Stimulated activated CD4-positive, alpha-beta T cell treated with anti-CD3 and anti-CD28 coated beads, TNF-alpha, amount 100 ng/mL, for 1 hour (primary cell): ENCODE measurements at regions not wholly inside any gene's neighbourhood (a gene's known extent, or its start where the extent isn't known, plus 50 kb on each side); places are given as distances from the start of the nearest gene placed in this dataset.

Source experiments
- DNase-seq, 3 donors: peaks; one replicate each; pipeline ENCODE4 v3.0.0-alpha.2; 2020; ENCODE audit warnings: low read depth in 3 of 3, low spot score in 1 of 3

DNA sequence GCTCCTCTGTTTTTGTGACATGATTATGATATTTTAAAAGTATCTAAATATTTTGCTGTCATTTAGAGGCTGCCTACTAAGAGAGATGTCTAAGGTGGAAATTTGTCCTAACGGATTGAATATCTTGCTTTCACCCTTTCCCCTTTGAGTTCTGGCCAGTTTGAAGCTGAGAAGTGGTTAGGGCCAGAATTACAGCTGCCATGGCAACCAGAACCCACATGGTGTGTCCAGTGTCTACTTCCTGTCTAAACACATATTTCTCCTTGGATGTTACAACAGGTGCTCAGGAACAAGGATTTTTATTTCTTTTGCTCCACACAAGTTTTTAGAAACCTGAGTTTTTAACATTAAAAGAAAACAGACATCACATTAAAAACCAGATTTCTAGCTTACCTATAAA, 335.1 kb upstream of the OR4E1 start:
- DNase-seq = no peak

DNA sequence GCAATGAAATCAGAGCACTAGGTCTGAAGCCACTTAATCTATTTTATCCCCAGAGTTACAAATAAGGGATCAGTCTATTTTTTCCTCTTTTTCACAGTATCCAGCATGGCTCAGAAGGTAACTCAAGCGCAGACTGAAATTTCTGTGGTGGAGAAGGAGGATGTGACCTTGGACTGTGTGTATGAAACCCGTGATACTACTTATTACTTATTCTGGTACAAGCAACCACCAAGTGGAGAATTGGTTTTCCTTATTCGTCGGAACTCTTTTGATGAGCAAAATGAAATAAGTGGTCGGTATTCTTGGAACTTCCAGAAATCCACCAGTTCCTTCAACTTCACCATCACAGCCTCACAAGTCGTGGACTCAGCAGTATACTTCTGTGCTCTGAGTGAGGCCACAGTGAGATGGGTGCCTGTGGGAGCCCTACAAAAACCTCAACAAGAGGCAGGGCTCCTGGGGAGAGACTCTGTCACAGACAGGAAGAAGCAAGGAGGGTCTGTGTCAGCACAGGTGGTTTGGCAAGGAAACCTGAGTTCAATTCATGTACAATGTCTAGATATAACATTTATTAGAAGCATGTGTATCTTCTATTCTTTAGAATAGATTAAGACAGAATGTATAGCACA, 334.3 kb upstream of the OR4E1 start:
- DNase-seq = no peak

DNA sequence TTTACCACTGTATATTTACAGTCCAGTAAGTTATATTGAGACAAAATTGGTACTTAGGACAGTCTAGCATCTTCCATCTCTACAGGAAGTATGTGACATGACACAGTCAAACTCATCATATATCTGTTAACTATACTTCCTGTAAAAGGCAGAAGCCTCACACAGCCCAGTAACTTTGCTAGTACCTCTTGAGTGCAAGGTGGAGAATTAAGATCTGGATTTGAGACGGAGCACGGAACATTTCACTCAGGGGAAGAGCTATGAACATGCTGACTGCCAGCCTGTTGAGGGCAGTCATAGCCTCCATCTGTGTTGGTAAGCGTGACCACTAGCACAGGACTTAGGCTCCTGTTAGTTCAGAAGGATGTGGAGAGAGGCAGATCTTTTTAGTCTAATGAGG, 333.7 kb upstream of the OR4E1 start:
- DNase-seq = no peak

DNA sequence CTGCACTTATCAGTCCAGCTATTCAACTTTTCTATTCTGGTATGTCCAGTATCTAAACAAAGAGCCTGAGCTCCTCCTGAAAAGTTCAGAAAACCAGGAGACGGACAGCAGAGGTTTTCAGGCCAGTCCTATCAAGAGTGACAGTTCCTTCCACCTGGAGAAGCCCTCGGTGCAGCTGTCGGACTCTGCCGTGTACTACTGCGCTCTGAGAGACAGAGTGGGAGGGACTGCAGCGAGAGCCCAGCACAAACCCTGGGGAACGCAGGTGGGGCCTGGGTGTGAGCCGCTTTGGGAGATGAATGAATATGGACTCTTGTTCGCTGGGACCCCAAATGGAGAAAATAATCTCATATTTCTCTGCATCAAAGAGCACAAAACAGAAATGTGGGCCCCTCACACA, 329.8 kb upstream of the OR4E1 start:
- no peak for DNase-seq

DNA sequence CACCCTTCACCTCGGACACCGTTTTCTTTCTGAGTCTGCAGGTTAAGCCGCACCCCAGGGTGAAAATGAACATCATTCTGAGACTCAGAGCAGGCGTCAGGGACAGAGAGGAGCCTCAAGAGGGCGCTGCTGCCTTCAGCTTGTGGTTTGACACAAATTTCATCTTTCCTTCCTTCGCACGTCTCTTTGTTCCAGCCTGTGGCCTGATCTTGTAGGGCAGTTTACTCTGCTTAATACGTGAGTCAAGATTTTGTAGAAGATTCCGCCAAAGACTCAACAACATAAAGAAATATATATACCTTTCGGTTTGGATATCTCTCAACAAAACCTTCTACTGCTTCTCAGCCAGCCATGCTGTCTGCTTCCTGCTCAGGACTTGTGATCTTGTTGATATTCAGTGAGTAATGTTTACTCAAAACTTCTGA, 329.3 kb upstream of the OR4E1 start:
- DNase-seq = peak; percentile 10 to 39 (median 27)

DNA sequence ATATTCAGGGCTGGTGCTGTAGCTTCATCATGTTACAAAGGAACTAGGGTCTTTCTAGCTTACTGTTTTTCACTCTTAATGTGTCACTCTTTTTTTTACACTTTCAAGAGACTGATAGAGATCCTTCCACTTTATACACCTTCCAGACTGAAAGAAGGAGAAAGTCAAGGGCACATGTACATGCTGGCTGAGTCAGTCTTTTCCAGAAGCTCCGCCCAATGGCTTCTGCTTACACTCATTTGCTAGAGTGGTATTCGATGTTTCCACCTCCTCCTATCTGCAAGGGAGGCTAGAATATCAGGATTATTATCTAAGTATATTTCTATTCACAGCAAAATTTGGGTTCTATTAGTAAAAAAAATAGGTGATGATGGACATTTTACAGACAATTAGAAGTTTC, 325.8 kb upstream of the OR4E1 start:
- no peak for DNase-seq

DNA sequence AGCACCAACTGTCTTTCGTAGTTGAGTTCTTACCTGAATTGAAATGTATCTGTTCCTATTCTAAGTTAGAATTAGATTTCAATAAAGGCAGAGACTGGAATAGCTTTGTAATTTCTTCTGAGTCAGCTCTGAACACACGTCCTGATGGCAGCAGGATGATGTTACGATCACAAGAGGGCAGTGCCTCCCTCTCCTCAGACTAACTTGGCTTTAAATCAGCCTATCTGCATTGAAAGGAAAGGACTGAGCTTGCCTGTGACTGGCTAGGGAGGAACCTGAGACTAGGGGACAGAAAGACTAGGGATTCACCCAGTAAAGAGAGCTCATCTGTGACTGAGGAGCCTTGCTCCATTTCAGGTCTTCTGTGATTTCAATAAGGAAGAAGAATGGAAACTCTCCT, 323.7 kb upstream of the OR4E1 start:
- no peak for DNase-seq

DNA sequence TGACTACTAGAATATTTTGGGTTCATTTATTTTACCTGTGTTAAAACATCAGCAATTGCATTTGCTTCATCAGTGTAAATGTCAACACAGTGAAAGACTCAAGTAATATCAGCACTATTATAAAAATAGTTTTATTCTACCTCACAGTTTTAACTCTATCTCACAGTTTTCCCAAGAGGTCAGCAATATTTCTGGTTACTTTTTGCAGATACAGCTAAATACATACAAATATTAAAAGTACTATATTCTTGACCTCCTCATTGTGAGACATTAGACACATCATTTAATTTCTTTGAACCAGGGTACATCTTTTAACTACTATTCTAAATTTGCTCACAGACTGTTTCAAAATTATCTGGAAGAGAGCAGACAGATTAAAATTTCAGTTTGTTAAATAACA, 321.7 kb upstream of the OR4E1 start:
- no peak for DNase-seq

DNA sequence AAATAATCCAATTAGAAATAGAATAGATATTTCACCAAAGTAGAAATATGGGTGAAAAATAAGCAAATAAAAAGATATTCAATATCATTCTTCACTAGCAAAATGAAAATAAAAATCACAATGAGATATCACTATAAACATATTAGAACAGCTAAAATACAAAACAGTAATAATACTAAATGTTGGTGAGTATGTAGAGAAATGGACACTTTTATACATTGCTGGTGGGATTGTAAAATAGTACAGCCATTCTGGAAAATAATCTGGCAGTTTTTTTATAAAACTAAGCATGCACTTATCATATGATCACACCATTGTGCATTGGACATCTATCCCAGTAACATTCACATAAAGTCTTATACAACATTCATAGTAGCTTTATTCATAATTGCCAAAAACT, 320.2 kb upstream of the OR4E1 start:
- DNase-seq = no peak

DNA sequence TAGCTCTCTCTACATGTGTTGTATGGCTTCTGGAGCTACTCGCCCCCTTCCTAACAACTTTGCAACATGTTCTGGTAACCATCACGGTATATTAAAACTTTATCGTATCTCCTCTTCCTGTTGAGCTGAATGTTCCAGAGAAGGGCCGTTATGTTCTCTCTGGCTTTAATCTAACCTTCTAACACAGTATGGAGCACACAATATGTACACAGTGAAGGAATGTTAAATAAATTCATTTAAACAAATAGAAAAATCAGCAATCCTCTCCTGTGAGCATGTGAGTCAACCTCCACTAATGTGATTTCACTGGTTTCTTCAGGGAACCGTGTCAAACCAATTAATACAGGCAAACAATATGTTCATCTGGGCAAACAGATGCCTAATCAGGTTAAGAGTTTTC, 319.5 kb upstream of the OR4E1 start:
- no peak for DNase-seq

DNA sequence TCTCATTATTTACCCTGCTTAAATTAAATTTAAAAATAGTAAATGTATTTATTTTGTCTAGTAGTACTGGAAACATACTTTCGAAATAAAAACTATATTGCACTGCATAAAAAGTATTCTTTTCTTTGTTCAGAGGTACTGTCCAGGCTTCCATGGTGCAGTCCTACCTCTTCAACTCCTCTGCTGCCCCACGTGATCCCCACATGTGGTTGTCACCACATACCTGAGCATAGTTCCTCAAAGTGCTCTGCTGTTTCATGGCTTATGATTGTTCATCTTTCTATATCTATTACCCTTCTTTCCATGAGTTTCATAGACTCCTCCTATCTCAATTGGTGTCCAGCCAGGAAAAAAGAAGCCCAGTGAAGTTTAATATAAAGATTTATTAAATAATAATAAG, 317.5 kb upstream of the OR4E1 start:
- no peak for DNase-seq

DNA sequence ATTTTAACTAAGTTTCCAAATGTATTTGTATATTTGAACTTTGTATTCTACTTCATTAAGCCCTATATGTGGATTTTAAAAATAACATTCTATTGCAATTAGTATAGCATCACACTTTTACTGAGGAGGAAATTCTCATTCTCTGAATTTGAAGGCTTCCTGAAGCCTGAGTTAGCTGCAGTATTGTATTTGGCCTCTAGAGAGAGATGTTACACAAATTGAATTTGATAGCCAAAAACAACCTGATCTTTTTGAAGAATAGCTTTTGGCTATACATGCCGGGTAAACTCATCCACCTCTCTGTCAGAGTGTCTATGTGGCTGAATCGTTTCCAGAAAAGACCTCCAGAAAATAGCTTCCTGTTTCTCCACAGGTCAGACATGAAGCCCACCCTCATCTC, 316.5 kb upstream of the OR4E1 start:
- DNase-seq = no peak

DNA sequence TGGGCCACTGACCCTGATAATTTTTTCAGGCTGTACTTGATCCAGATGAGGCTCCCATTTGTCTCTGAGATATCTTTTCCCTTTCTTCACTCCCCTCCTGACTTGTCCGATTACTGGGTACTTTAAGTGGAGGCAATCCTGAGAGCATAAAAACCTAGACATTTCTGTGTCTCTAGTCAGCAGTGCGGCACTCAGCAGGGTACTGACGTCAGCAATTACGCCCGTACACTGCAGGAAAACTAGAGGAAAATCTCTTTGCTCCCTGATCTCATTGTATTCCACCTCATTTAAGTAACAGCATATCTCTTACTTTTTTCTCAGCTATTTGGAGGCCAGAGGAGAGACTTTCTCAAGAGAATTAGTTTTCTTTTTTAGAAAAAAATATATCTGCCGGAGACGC, 315.5 kb upstream of the OR4E1 start:
- no peak for DNase-seq

DNA sequence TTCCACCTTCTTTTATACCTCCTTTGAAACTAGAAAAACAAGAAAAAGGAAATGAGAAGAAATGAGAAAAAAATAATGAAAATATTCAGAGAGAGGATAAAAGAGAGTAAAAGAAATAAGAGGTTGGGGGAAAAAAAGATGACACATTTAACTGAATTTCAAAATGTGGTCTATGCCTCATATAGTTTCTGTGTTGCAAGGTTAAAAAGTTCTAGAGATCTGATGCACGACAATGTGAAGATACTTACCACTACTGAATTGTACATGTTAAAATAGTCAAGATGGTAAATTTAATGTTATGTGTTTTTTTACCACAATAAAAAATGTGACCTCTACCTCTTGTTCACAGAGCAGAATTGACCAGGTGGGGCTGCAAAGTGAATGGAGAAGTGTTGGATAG, 314.8 kb upstream of the OR4E1 start:
- no peak for DNase-seq

DNA sequence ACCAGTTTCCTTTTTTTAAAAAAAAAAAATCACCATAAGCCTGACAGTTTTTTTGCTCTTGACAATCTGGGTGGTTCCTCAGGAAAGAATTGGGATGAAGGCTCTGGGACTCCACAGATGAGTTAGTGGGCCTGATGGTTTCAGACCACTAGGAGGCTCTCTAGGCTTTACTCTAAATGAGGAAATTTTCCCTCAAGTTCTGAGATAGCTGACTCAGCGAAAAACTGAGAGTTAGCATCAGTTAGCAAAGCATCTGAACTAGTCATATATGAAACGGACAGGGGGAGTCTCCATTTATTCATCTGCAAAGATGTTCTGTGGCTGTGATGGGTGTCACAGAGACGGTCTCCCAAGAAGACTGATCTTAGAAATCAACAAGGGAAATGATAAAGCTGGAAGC, 314.3 kb upstream of the OR4E1 start:
- DNase-seq = no peak

DNA sequence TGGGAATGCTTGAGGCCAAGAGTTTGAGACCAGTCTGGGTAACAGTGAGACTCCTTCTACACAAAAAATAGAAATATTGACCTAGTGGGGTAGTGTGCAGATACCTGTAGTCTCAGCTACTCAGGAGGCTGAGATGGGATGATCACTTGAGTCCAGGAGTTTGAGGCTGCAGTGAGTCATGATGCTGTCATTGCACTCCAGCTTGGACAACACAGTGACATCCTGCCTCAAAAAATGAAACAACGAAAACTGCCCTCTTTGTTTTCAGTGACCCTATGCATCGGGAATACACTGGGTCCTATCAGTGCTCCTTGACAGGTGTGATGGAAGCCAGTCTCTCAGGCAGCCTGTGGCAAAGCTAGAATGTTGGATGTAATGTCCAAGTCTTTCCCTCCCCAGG, 311.5 kb upstream of the OR4E1 start:
- no peak for DNase-seq

DNA sequence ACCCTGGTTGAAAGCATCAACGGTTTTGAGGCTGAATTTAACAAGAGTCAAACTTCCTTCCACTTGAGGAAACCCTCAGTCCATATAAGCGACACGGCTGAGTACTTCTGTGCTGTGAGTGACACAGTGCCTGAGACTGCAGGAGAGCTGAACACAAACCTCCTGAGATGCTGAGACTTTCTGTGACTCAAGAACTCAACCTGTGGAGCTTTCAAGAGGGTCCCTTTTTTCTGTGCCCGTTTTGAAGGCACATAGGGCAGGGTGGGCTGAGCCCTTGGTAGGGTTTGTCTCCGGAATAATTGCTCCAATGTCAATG, 305.3 kb upstream of the OR4E1 start:
- DNase-seq = no peak

DNA sequence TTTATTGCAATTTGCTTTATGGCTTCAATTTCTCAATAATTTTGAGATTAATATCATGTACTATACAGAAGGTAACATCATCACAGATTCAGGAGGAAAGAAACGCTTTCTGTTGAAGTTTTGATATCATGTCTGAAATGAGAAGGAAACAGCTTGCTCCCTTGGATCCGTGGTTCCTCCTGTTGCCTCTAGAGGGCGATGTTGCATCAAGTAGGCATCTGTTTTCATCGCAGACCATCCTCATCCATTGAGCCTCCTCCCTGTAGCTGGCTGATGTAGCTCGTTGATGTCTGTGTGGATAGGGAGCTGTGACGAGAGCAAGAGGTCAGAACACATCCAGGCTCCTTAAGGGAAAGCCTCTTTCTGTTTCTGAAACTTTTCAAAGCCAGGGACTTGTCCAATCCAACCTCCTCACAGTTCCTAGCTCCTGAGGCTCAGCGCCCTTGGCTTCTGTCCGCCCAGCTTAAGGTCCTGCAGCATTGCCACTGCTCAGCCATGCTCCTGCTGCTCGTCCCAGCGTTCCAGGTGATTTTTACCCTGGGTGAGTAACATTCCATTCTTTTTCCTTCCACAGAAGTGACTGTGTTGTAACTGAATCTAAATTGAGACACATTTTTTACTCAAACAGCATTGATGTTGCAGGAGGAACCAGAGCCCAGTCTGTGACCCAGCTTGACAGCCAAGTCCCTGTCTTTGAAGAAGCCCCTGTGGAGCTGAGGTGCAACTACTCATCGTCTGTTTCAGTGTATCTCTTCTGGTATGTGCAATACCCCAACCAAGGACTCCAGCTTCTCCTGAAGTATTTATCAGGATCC, 304.8 kb upstream of the OR4E1 start:
- peak in 2 of 3 donors; percentile 28 to 36 for DNase-seq

DNA sequence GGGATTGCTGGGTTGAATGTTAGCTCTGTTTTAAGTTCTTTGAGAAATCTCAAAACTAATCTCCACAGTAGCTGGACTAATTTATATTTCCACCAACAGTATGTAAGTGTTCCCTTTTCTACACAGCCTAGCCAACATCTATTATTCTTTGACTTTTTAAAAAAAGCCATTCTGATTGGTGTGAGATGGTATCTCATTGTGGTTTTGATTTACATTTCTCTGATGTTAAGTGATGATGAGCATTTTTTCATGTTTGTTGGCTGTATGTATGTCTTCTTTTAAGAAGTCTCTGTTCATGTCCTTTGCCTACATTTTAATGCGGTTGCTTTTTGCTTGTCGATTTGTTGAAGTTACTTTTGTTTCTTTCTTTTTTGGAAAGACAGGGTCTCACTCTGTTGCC, 301.1 kb upstream of the OR4E1 start:
- DNase-seq = no peak

DNA sequence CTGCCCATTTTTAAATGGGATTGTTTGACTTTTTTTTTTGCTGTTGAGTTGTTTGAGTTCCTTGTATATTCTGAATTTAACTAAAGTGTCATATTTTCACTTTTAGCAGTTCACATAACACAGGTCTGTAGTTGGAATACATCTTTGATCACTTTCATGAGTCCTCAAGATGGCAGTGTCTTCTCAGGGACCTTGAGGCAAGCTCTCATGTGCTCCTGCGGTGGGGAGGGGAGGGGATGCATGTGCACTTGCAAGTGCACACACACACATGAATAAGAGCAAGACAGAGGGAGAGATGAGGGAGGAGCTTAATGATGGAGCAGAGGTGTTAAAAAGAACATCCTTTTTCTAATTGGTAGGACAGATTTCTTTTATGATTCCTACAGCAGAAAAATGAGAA, 291.4 kb upstream of the OR4E1 start:
- DNase-seq = no peak

DNA sequence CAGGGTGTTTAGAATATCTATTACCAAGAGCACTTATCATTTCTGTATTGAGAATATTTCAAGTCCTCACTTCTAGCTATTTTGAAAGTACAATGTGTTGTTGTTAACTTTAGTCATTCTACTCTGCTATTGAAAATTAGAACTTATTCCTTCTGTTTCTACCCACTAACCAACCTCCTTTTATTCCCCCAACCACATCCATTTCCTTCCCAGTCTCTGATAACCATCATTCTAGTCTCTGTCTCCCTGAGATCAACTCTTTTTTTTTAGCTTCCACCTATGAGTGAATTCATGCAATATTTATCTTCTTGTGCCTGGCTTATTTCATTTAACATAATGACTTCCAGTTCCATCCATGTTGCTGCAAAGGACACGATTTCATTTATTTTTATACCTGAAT, 290.6 kb upstream of the OR4E1 start:
- DNase-seq = no peak

DNA sequence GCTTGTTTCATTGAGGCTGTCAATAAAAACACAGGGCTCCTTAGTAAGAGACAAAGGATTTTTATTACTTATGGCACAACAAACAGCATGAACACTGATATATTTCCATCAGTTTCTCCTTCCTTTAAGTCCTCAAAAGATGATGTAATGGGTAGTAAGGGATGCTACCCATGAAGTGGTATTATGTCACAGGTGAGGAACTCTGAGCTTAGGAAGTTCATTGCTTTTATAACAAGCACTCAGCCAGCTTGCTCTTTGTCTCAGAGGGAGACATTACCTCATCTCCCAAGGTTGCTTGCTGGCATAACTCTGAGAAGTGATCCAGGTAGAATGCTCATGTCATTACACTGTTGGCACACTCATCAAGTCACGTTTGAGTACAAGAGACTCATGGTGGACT, 287.0 kb upstream of the OR4E1 start:
- DNase-seq = no peak

DNA sequence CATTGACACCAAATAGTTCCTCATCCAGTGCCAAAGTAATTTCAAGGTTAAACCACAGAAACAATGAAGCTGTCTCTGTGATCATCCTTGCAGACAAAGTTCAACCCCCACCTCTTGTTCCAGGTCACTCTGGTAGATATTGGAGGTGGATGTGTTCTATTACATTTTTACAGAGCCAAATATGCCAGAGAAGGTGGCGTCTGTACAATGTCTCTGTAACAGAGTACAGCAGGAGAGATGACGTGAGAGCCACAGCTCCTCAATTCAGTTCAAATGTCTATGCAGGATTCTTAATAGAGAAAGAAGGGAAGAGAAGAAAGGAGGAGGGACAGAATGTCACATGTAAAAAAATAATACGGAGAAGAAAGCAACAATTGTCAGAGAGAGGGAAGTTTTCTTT, 268.3 kb upstream of the OR4E1 start:
- DNase-seq = no peak
